HG03575 (cell line): ENCODE measurements at regions not wholly inside any gene's neighbourhood (a gene's known extent, or its start where the extent isn't known, plus 50 kb on each side); places are given as distances from the start of the nearest gene placed in this dataset.
"Not testable (repeated sequence)": the region's sequence is repeated elsewhere in the genome, so short reads cannot be mapped to it uniquely, and the experiment has no call there.

ENCODE experiments used
- ATAC-seq: cut with Tn5 transposase; IDR thresholded peaks from one replicate; pipeline ENCODE4 v1.9.1; 2021; ENCODE audit not compliant: unreplicated experiment, insufficient number of reproducible peaks, low FRiP score; ENCODE audit errors: extremely low read depth

- ATAC-seq: no peak
Measured at GRCh38 chr6:78693835-78694234, 173.5 kb upstream of the IRAK1BP1 start.

GRCh38 chr6:78694628-78695027 is 172.7 kb upstream of the IRAK1BP1 start:
- ATAC-seq: not testable (repeated sequence)

GRCh38 chr6:78700991-78701390 is 166.4 kb upstream of the IRAK1BP1 start:
- no peak for ATAC-seq

GRCh38 chr6:78701407-78701806 is 165.9 kb upstream of the IRAK1BP1 start:
- no peak for ATAC-seq

GRCh38 chr6:78709021-78709420 is 158.3 kb upstream of the IRAK1BP1 start:
- no peak for ATAC-seq

GRCh38 chr6:78713564-78713963 is 153.8 kb upstream of the IRAK1BP1 start:
- ATAC-seq: no peak

GRCh38 chr6:78744144-78744543 is 123.2 kb upstream of the IRAK1BP1 start:
- no peak for ATAC-seq

GRCh38 chr6:78746457-78746856 is 120.9 kb upstream of the IRAK1BP1 start:
- no peak for ATAC-seq

- no peak for ATAC-seq
Measured at GRCh38 chr6:78749326-78749725, 118.0 kb upstream of the IRAK1BP1 start.

GRCh38 chr6:78758297-78758798 is 109.0 kb upstream of the IRAK1BP1 start:
- ATAC-seq: not testable (repeated sequence)

- ATAC-seq: no peak
Measured at GRCh38 chr6:78768271-78768670, 99.1 kb upstream of the IRAK1BP1 start.

- no peak for ATAC-seq
Measured at GRCh38 chr6:78770765-78771164, 96.6 kb upstream of the IRAK1BP1 start.

- no peak for ATAC-seq
Measured at GRCh38 chr6:78771586-78771985, 95.8 kb upstream of the IRAK1BP1 start.

- no peak for ATAC-seq
Measured at GRCh38 chr6:78781001-78781400, 86.3 kb upstream of the IRAK1BP1 start.

GRCh38 chr6:78783366-78783765 is 84.0 kb upstream of the IRAK1BP1 start:
- not testable (repeated sequence) for ATAC-seq

- ATAC-seq: no peak
Measured at GRCh38 chr6:78797270-78797669, 70.1 kb upstream of the IRAK1BP1 start.

GRCh38 chr6:78799682-78800081 is 67.7 kb upstream of the IRAK1BP1 start:
- no peak for ATAC-seq

- ATAC-seq: not testable (repeated sequence)
Measured at GRCh38 chr6:78806792-78807191, 60.6 kb upstream of the IRAK1BP1 start.

GRCh38 chr6:78807655-78808355 is 59.5 kb upstream of the IRAK1BP1 start:
- ATAC-seq: not testable (repeated sequence)

GRCh38 chr6:78808356-78808891 is 58.9 kb upstream of the IRAK1BP1 start:
- no peak for ATAC-seq

- ATAC-seq: no peak
Measured at GRCh38 chr6:78808933-78809332, 58.4 kb upstream of the IRAK1BP1 start.
